Psoas muscle (tissue), 7 donors: ENCODE measurements at regions not wholly inside any gene's neighbourhood (a gene's known extent, or its start where the extent isn't known, plus 50 kb on each side); places are given as distances from the start of the nearest gene placed in this dataset.
"Not testable (repeated sequence)": the region's sequence is repeated elsewhere in the genome, so short reads cannot be mapped to it uniquely, and the experiment has no call there.

Experiments
- ATAC-seq, 4 donors: fragments of 200-7000 bp; cut with Tn5 transposase; one replicate each; pipeline ENCODE4 v1.9.1; 2020; ENCODE audit warnings: moderate library complexity in 3 of 4, mild to moderate bottlenecking in 2 of 4
- DNase-seq, 2 donors: peaks; one replicate each; pipeline ENCODE4 v3.0.0-alpha.2; 2020
- H3K27ac ChIP-seq: fragments of 200-600 bp; one replicate; pipeline ENCODE4 v1.8.0; 2022
- H3K27me3 ChIP-seq, 3 donors: fragments of 200-600 bp in 1 of 3; one replicate each; pipeline versions ENCODE4 v1.6.1 to v1.8.0; 2013 to 2022; ENCODE audit warnings: low read length in 2 of 3, mild to moderate bottlenecking in 2 of 3, moderate library complexity in 1 of 3; ENCODE audit not compliant: insufficient read depth in 3 of 3
- H3K36me3 ChIP-seq, 2 donors: fragments of 200-600 bp in 1 of 2; one replicate each; pipeline versions ENCODE4 v1.6.1 to v1.8.0; 2013 to 2022; ENCODE audit warnings: low read depth in 1 of 2, mild to moderate bottlenecking in 1 of 2, moderate library complexity in 1 of 2; ENCODE audit not compliant: insufficient read depth in 1 of 2
- H3K4me1 ChIP-seq: fragments of 200-600 bp; one replicate; pipeline ENCODE4 v1.8.0; 2022
- H3K4me3 ChIP-seq: fragments of 200-600 bp; one replicate; pipeline ENCODE4 v1.8.0; 2022; ENCODE audit warnings: mild to moderate bottlenecking
- H3K9me3 ChIP-seq: fragments of 200-600 bp; one replicate; pipeline ENCODE4 v1.8.0; 2022
- WGBS, 3 donors: extraction: QIAGEN DNeasy Blood & Tissue Kit; methylation state at CpG; one replicate each; pipeline versions ENCODE4 v1.1.6 to v1.1.7; 2013; 5-methylcytosine and 5-hydroxymethylcytosine counted together
- intact Hi-C, 2 donors: fragments of 100-400 bp; cut with DNase I; formaldehyde crosslinking; loops; one replicate each; pipeline versions ENCODE4 v1.11.0 to v1.14.2; 2022
- TF ChIP-seq, protein P1 (sequence below): fragments of 200-600 bp; IDR thresholded peaks from one replicate; pipeline ENCODE4 v1.8.0; 2022; ENCODE audit warnings: antibody characterized with exemption
- donor health status: healthy with polysubstance abuse.
- donor health status: DM: no; HTN: no; CAD: no; lungs with moderate emphysema.
- donor health status: Bipolar disorder and iron deficiency.
- donor health status: healthy.
- donor health status: DM: yes; HTN: yes; CAD: no.
- donor health status: DM: no; HTN: no; CAD: no.
- donor health status: DM: yes; HTN: yes; CAD: no.

DNA sequence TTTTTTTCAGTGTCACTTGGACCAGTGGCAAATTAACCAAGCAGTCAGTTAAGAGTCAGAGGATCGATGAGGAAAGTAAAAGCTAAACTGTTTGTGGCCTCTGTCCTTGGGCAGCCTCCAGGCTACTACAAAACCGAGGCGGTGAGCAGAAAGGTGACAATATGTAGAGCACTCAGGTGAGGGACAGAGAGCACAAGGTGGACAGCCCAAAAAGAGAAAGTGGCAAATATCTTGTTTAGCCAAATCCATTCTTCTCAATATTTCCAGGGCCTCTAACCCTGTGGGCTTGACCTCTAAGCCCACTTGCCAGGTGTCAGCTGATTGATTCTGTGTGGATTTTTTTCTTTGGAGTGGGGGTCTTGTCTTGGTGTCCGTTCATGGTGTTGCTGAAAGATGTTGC lies 4202.2 kb upstream of the OR11H1 start:
- Histone ChIP-seq H3K36me3 (no peaks in the 10 kb centered on the region), H3K9me3 (no peaks in the 10 kb centered on the region), H3K27me3 (no peaks in the 10 kb centered on the region), H3K4me3 (no peak overlapping the region), H3K4me1 (no peaks in the 10 kb centered on the region), H3K27ac (no peak overlapping the region)
- WGBS, 3 donors: 51 to 54% (median 54%) methylated on average over 4 of the region's 4 CpGs
- no peak for DNase-seq
- ATAC-seq: no peak
- intact Hi-C loops: no loop called here
- TF ChIP-seq, protein P1, sequence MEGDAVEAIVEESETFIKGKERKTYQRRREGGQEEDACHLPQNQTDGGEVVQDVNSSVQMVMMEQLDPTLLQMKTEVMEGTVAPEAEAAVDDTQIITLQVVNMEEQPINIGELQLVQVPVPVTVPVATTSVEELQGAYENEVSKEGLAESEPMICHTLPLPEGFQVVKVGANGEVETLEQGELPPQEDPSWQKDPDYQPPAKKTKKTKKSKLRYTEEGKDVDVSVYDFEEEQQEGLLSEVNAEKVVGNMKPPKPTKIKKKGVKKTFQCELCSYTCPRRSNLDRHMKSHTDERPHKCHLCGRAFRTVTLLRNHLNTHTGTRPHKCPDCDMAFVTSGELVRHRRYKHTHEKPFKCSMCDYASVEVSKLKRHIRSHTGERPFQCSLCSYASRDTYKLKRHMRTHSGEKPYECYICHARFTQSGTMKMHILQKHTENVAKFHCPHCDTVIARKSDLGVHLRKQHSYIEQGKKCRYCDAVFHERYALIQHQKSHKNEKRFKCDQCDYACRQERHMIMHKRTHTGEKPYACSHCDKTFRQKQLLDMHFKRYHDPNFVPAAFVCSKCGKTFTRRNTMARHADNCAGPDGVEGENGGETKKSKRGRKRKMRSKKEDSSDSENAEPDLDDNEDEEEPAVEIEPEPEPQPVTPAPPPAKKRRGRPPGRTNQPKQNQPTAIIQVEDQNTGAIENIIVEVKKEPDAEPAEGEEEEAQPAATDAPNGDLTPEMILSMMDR: no peak

DNA sequence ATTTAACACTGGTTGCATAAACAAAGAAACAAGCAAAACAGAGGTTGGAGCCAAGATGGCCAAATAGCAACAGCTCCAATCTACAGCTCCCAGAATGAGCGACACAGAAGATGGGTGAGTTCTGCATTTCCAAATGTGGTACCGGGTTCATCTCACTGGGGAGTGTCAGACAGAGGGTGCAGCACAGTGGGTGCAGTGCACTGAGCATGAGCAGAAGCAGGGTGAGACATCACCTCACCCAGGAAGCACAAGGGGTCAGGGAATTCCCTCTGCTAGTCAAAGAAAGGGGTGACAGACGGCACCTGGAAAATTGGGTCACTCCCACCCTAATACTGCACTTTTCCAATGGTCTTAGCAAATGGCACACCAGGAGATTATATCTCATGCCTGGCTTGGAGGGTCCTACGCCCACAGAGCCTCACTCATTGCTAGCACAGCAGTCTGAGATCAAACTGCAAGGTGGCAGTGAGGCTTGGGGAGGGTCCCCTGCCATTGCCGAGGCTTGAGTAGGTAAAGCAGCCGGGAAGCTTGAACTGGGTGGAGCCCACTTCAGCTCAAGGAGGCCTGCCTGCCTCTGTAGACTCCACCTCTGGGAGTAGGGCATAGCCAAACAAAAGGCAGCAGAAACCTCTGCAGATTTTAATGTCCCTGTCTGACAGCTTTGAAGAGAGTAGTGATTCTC lies 4186.5 kb upstream of the OR11H1 start:
- WGBS, 3 donors: 55 to 64% (median 59%) methylated on average over 6 of the region's 6 CpGs
- ATAC-seq, intact Hi-C loops, H3K4me1 ChIP-seq, H3K27ac ChIP-seq, DNase-seq, H3K27me3 ChIP-seq, H3K4me3 ChIP-seq, H3K36me3 ChIP-seq, H3K9me3 ChIP-seq: not testable (repeated sequence)

DNA sequence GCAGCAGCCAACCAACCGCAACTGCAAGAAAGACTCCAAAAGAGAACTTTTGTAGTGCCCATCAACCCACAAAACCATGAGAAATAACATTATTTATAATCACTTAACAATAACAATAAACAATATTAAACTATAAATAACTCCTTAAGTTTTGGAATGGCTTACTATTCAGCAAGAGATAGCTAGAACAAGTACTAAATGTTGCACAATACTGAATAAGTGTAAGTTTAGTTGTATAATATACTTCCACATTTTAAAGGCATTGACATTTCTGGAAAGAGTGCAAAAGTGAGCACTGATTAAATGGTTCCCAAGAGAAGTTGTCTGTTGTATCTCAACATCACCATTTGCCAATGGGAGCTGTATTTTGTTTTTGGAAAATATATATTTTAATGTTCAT lies 4176.8 kb upstream of the OR11H1 start:
- H3K4me1 ChIP-seq, intact Hi-C loops, H3K27me3 ChIP-seq, ATAC-seq, DNase-seq, H3K36me3 ChIP-seq, H3K27ac ChIP-seq, H3K9me3 ChIP-seq, H3K4me3 ChIP-seq: not testable (repeated sequence)
- WGBS, 3 donors: 25 to 54% (median 45%) methylated on average over 1 of the region's 1 CpG

DNA sequence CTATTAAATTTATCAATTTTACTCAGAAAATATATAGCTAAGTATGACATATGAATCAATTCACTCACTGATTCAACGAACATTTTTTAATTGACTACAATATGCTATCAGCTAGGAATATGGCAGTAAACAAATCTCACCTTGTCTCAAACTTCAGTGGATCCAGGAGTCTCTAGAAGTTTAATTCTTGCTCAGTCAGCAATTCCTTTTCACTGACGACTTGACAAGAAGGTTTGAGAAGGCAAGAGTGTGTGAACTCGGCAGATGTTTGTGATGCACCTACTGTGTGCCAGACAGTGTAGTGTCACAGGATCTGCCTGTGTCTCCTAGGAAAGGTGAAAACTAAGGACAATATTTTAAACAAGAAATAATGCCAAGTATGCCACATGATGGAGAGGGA lies 4175.7 kb upstream of the OR11H1 start:
- ATAC-seq, H3K9me3 ChIP-seq, H3K27me3 ChIP-seq, H3K36me3 ChIP-seq, DNase-seq, H3K27ac ChIP-seq, intact Hi-C loops, H3K4me1 ChIP-seq, H3K4me3 ChIP-seq: not testable (repeated sequence)
- WGBS, 3 donors: 54 to 59% (median 55%) methylated on average over 3 of the region's 3 CpGs

DNA sequence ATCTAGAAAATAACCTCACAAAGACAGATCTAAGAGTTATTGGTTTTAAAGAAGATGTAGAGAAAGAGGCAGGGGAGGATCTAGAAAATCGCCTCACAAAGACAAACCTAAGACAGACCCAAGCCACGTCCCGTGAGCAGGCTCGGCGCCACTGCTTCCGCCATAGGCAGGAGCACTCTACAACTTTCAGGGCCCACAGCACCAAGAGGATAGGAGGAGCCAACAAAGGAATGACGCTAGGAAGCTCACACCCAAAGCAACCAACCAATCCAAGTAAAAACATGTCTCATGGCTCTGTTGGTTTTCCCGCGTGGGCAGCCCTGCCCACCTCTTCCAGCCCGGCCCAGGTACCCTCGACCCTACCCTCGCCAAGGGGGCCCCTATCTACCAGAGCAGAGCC lies 4167.4 kb upstream of the OR11H1 start:
- H3K27me3 ChIP-seq: no peaks in the 10 kb centered on the region
- intact Hi-C loops: no loop called here
- no peak overlapping the region for H3K27ac ChIP-seq
- no peaks in the 10 kb centered on the region for H3K4me1 ChIP-seq
- no peak for DNase-seq
- 56 to 67% (median 66%) methylated on average over 12 of the region's 12 CpGs for WGBS, 3 donors
- TF ChIP-seq, protein P1: no peak
- no peak overlapping the region for H3K4me3 ChIP-seq
- ATAC-seq: no peak
- H3K36me3 ChIP-seq: no peaks in the 10 kb centered on the region
- no peaks in the 10 kb centered on the region for H3K9me3 ChIP-seq

DNA sequence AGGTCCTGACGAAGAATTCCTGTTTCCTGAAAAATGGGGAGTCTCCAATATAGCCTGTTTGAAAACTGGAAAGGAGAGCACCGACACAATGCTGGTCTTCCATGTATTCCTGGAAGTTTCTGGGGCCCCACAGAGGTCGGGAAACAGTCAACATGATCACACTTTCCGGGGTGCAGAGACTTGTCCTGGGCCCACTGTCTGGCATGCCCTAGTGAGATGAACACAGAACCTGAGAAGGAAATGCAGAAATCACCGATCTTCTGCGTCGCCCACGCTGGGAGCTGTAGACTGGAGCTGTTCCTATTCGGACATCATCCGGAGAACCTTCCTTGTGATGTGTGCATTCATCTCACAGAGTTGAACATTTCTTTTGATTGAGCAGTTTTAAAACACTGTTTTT lies 4166.5 kb upstream of the OR11H1 start:
- H3K9me3 ChIP-seq, H3K27ac ChIP-seq, H3K4me3 ChIP-seq, H3K27me3 ChIP-seq, DNase-seq, ATAC-seq, intact Hi-C loops, H3K4me1 ChIP-seq, H3K36me3 ChIP-seq: not testable (repeated sequence)
- 69 to 74% (median 74%) methylated on average over 10 of the region's 10 CpGs for WGBS, 3 donors

DNA sequence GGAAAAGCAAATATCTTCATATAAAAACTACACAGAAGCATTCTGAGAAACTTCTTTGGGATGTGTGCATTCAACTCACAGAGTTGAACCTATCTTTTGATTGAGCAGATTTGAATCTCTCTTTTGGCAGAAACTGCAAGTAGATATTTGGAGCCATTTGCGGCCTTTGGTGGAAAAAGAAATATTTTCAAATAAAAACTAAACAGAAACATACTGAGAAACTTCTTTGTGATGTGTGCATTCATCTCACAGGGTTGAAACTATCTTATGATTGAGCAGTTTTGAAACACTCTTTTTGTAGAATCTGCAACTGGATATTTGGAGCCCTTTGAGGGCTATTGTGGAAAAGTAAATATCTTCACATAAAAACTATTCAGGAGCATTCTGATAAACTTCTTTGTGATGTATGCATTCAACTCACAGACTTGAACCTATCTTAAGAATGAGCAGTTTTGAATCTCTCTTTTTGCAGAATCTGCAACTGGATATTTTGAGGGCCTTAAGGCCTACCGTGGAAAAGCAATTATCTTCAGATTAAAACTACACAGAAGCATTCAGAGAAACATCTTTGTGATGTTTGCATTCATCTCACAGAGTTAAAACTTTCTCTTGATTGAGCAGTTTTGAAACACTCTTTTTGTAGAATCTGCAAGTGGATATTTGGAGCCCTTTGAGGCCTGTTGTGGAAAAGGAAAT lies 4158.2 kb upstream of the OR11H1 start:
- H3K27ac ChIP-seq, H3K36me3 ChIP-seq, ATAC-seq, H3K27me3 ChIP-seq, H3K4me3 ChIP-seq, H3K9me3 ChIP-seq, H3K4me1 ChIP-seq, intact Hi-C loops, DNase-seq: not testable (repeated sequence)
- WGBS, 3 donors: 57 to 64% (median 62%) methylated on average over 1 of the region's 2 CpGs

DNA sequence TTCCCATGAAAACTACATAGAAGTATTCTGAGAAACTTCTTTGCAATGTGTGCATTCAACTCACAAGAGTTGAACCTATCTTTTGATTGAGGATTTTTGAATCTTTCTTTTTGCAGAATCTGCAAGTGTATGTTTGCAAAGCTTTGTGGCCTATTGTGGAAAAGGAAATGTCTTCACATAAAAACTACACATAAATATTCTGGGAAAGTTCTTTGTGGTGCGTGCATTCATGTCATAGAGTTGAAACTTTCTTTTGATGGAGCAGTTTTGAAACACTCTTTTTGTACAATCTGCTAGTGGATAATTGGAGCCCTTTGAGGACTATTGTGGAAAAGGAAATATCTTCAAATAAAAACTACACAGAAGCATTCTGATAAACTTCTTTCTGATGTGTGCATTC lies 4157.7 kb upstream of the OR11H1 start:
- H3K27ac ChIP-seq, H3K4me3 ChIP-seq, H3K4me1 ChIP-seq, intact Hi-C loops, H3K36me3 ChIP-seq, H3K9me3 ChIP-seq, DNase-seq, H3K27me3 ChIP-seq, ATAC-seq: not testable (repeated sequence)
- no CpG with 5 or more reads among the region's 1 CpG for WGBS, 3 donors
